Skeletal muscle satellite cell (primary cell): ENCODE measurements at regions not wholly inside any gene's neighbourhood (a gene's known extent, or its start where the extent isn't known, plus 50 kb on each side); places are given as distances from the start of the nearest gene placed in this dataset.

Experiments used
- H3K27me3 ChIP-seq: 2 replicates; pipeline ENCODE4 v1.7.0; 2013; ENCODE audit warnings: low read length; ENCODE audit not compliant: control insufficient read depth, insufficient read depth
- H3K36me3 ChIP-seq: 2 replicates; pipeline ENCODE4 v1.7.0; 2013; ENCODE audit warnings: mild to moderate bottlenecking, control low read depth, low read length; ENCODE audit not compliant: insufficient read depth
- H3K4me1 ChIP-seq: 2 replicates; pipeline ENCODE4 v1.7.0; 2013; ENCODE audit warnings: low read length; ENCODE audit not compliant: control insufficient read depth, insufficient read depth
- H3K4me2 ChIP-seq: 2 replicates; pipeline ENCODE4 v1.7.0; 2013; ENCODE audit warnings: mild to moderate bottlenecking, low read length
- H3K4me3 ChIP-seq: 2 replicates; pipeline ENCODE4 v1.7.0; 2013; ENCODE audit warnings: low read length
- H3K9ac ChIP-seq: 2 replicates; pipeline ENCODE4 v1.7.0; 2013; ENCODE audit warnings: mild to moderate bottlenecking, low read depth, low read length, moderate library complexity
- H3K9me3 ChIP-seq: replicated peaks from 2 replicates; pipeline ENCODE4 v1.7.0; 2013; ENCODE audit warnings: mild to moderate bottlenecking, control low read depth, low read length

DNA sequence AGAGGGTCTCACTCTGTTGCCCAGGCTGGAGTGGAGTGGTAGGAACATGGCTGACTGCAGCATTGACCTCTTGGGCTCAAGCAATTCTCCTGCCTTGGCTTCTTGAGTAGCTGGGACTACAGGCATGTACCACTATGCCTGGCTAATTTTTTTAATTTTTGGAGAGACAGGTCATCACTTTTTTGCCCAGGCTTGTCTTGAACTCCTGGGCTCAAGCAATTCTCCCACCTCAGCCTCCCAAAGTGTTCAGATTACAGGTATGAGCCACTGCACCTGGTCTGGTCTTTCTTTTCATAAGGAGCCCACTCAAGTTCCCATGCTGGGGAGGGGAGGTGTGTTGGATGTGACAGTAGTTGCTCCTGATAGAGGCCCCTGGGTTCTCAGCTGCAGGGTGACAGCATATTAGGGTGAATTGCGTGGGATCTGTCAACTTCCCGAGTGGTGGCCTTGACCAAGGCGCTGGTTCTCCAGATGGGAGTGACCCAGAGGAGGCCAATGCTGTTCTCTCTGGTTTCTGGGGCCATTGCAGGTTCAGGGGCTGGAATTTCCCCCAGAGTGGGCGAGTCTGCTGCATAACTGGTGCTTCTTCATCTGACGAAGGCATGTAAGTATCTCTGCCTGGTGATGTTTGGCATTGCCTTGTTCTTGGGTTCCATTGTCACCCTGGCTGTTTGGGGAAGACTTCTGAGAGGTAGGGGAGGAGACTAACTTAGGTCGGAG, 52.4 kb upstream of the ESRRB start:
- no peak overlapping the region for H3K4me3 ChIP-seq

DNA sequence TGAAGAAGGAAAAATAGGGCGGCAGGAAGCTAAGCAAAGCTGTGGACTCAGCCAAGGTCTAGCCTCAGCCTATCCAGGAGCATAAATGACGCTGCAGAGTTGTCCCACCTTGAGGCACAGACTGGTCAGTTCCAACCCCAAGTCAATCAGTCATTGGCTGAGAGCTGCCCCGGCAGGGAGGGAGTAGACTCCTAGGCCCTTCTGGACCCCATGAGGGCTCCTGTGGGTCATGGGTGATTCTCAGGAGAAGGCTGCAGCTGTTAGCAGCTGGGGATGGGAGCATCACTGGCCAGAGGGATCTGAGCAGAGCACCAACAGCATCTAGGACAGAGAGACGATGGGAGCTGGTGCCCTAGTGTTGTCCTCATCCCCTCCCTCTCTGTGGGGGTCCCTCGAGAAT, 51.8 kb upstream of the ESRRB start:
- Histone ChIP-seq H3K27me3 (peaks cover 26% of the 10 kb centered on the region), H3K36me3 (no peaks in the 10 kb centered on the region), H3K9me3 (no peaks in the 10 kb centered on the region), H3K4me3 (no peak overlapping the region), H3K4me1 (no peaks in the 10 kb centered on the region), H3K4me2 (no peak overlapping the region), H3K9ac (no peak overlapping the region)

More for the DNA sequence above, 52.4 kb upstream of the ESRRB start:
- no peaks in the 10 kb centered on the region for H3K36me3 ChIP-seq
- H3K4me2 ChIP-seq, result no peak overlapping the region
- H3K4me1 ChIP-seq, result no peaks in the 10 kb centered on the region
- peaks cover 25% of the 10 kb centered on the region for H3K27me3 ChIP-seq
- no peak overlapping the region for H3K9ac ChIP-seq
- H3K9me3 ChIP-seq, result no peaks in the 10 kb centered on the region
